Common myeloid progenitor, CD34-positive (primary cell): ENCODE measurements at regions not wholly inside any gene's neighbourhood (a gene's known extent, or its start where the extent isn't known, plus 50 kb on each side); places are given as distances from the start of the nearest gene placed in this dataset.

Experiments
- CTCF ChIA-PET: fragments of 350-600 bp; sonication (Branson Sonifier 250); formaldehyde crosslinking; loops from one replicate; lab custom pipeline; 2021; ENCODE audit warnings: antibody characterized with exemption; lab: Charles Lee
- POLR2A ChIA-PET: fragments of 350-600 bp; sonication (Branson Sonifier 250); formaldehyde crosslinking; loops from one replicate; lab custom pipeline; 2021; ENCODE audit warnings: antibody characterized with exemption; lab: Charles Lee
- DNase-seq, 3 donors: peaks; one replicate each; pipeline versions ENCODE4 v3.0.0 to v3.0.0-alpha.2; 2013
- H3K27ac ChIP-seq, 2 experiments: 1 replicate in 1 of 2; 2 replicates in 1 of 2; pipeline ENCODE4 v1.7.0; 2013; ENCODE audit warnings: inconsistent platforms in 2 of 2, low read length in 2 of 2, mild to moderate bottlenecking in 2 of 2, low read depth in 1 of 2, moderate library complexity in 1 of 2; ENCODE audit not compliant: severe bottlenecking in 2 of 2, insufficient read depth in 1 of 2, poor library complexity in 1 of 2
- H3K27me3 ChIP-seq, 5 experiments: replicated peaks in 2 of 5; 1 replicate in 3 of 5; 2 replicates in 2 of 5; pipeline versions ENCODE4 v1.6.1 to v1.7.0; 2013; ENCODE audit warnings: low read length in 4 of 5, mild to moderate bottlenecking in 2 of 5, moderate library complexity in 2 of 5, inconsistent platforms in 1 of 5; ENCODE audit not compliant: insufficient read depth in 5 of 5, control insufficient read depth in 4 of 5
- H3K36me3 ChIP-seq, 4 experiments: 1 replicate in 2 of 4; 2 replicates in 2 of 4; pipeline versions ENCODE4 v1.6.1 to v1.7.0; 2013; ENCODE audit warnings: low read length in 3 of 4, control low read depth in 1 of 4, mild to moderate bottlenecking in 1 of 4; ENCODE audit not compliant: control insufficient read depth in 4 of 4, insufficient read depth in 4 of 4
- H3K4me1 ChIP-seq, 4 experiments: 1 replicate in 3 of 4; 2 replicates in 1 of 4; pipeline versions ENCODE4 v1.6.1 to v1.7.1; 2013; ENCODE audit warnings: low read length in 3 of 4, mild to moderate bottlenecking in 3 of 4, control low read depth in 1 of 4, inconsistent platforms in 1 of 4, moderate library complexity in 1 of 4; ENCODE audit not compliant: control insufficient read depth in 4 of 4, insufficient read depth in 4 of 4; ENCODE audit errors: control extremely low read depth in 1 of 4
- H3K4me3 ChIP-seq, 7 experiments: 1 replicate in 4 of 7; 2 replicates in 3 of 7; pipeline versions ENCODE4 v1.5.1 to v1.7.0; 2013; ENCODE audit warnings: mild to moderate bottlenecking in 7 of 7, low read length in 6 of 7, moderate library complexity in 6 of 7, inconsistent platforms in 2 of 7, low read depth in 2 of 7, control low read depth in 1 of 7; ENCODE audit not compliant: insufficient read depth in 4 of 7, control insufficient read depth in 1 of 7; ENCODE audit errors: extremely low read depth in 1 of 7
- H3K9me3 ChIP-seq, 5 experiments: 1 replicate in 4 of 5; 2 replicates in 1 of 5; pipeline versions ENCODE4 v1.6.1 to v1.7.1; 2013; ENCODE audit warnings: low read length in 4 of 5, mild to moderate bottlenecking in 2 of 5, inconsistent platforms in 1 of 5, low read depth in 1 of 5, moderate library complexity in 1 of 5; ENCODE audit not compliant: control insufficient read depth in 4 of 5, insufficient read depth in 2 of 5; ENCODE audit errors: control extremely low read depth in 1 of 5
- WGBS: methylation state at CpG from one replicate; pipeline ENCODE4 v1.1.5; 2013; ENCODE audit not compliant: insufficient coverage; 5-methylcytosine and 5-hydroxymethylcytosine counted together

DNA sequence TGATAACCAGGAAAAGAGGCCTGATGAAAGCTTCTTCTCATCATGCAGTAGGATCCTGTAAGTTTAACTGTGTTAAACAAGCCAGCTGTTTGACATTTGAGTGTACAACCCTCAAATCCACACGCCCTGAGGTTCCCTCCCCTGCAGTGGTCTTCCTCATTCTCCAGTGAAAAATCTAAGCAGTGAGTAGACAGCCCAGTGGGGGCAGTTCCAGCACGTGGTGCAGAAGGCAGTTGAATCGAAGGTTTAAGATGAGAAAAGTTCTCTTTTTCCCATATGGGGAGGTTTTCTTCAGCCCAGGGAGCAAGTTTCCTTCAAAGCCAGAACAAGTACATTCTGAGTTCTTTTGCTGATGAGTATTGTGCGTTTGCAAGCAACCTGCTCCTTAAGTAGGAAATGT lies 174.5 kb downstream of the NR2F2 start:
- CTCF ChIA-PET: no interaction called here

DNA sequence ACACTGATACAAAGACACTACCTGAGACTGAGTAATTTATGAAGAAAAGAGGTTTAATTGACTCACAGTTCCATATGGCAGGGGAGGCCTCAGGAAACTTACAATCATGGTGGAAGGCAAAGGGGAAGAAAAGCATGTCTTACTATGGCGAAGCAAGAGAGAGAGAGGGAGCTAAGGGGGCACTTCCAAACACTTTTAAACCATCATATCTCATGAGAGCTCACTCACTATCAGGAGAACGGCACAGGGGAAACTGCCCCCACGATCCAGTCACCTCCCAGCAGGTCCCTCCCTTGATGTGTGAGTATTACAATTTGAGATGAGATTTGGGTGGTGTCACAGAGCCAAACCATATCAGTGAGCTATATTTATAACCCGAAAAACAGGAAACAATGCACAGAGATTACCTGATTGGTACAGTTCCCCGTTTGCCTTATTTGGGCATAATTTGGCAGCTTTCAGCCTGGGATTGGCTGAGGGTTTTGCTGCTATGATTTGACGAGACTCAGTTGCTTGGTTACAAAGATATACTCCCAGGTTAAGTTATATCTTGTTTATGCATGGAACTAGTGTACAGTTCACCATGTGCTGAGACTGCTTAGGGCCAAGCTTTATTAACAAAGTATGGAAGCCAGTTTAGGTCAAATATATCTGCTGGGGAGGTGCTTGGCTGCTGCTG lies 184.2 kb downstream of the NR2F2 start:
- ChIA-PET POLR2A (no interaction called here), CTCF (no interaction called here)
- no peak for DNase-seq
- H3K4me3 ChIP-seq: no peak overlapping the region
- H3K27me3 ChIP-seq: peaks cover 0 to 3% (median 0%) of the 10 kb centered on the region in 5 experiments
- H3K9me3 ChIP-seq: peaks cover 0 to 4% (median 0%) of the 10 kb centered on the region in 5 experiments
- H3K4me1 ChIP-seq: no peaks in the 10 kb centered on the region
- WGBS: 56% methylated on average over 2 of the region's 6 CpGs
- H3K27ac ChIP-seq: no peak overlapping the region
- H3K36me3 ChIP-seq: no peaks in the 10 kb centered on the region

More for the DNA sequence above, 174.5 kb downstream of the NR2F2 start:
- no peak for DNase-seq
- H3K9me3 ChIP-seq: peaks cover 0 to 2% (median 0%) of the 10 kb centered on the region in 5 experiments
- H3K4me1 ChIP-seq: no peaks in the 10 kb centered on the region
- H3K4me3 ChIP-seq: no peak overlapping the region
- no peak overlapping the region for H3K27ac ChIP-seq
- POLR2A ChIA-PET: no interaction called here
- 44% methylated on average over 3 of the region's 4 CpGs for WGBS
- H3K27me3 ChIP-seq: peaks cover 0 to 9% (median 1%) of the 10 kb centered on the region in 5 experiments
- H3K36me3 ChIP-seq: no peaks in the 10 kb centered on the region

GRCh38 chr15:96515371-96515770 lies 184.9 kb downstream of the NR2F2 start:
- peaks cover 0 to 2% (median 0%) of the 10 kb centered on the region in 5 experiments for H3K27me3 ChIP-seq
- no peaks in the 10 kb centered on the region for H3K36me3 ChIP-seq
- H3K4me3 ChIP-seq: no peak overlapping the region
- POLR2A ChIA-PET: no interaction called here
- CTCF ChIA-PET: no interaction called here
- DNase-seq: no peak
- H3K9me3 ChIP-seq: peaks cover 0 to 4% (median 0%) of the 10 kb centered on the region in 5 experiments
- WGBS: 83% methylated on average over 2 of the region's 3 CpGs
- no peak overlapping the region for H3K27ac ChIP-seq
- H3K4me1 ChIP-seq: no peaks in the 10 kb centered on the region

GRCh38 chr15:96521386-96521785 lies 190.9 kb downstream of the NR2F2 start:
- WGBS: no CpG with 5 or more reads among the region's 1 CpG
- POLR2A ChIA-PET: no interaction called here
- Histone ChIP-seq H3K27ac (no peak overlapping the region), H3K4me1 (no peaks in the 10 kb centered on the region), H3K9me3 (peaks cover 0 to 9% (median 0%) of the 10 kb centered on the region in 5 experiments), H3K4me3 (no peak overlapping the region), H3K27me3 (peaks cover 0 to 14% (median 0%) of the 10 kb centered on the region in 5 experiments), H3K36me3 (no peaks in the 10 kb centered on the region)
- DNase-seq: no peak
- CTCF ChIA-PET: no interaction called here

DNA sequence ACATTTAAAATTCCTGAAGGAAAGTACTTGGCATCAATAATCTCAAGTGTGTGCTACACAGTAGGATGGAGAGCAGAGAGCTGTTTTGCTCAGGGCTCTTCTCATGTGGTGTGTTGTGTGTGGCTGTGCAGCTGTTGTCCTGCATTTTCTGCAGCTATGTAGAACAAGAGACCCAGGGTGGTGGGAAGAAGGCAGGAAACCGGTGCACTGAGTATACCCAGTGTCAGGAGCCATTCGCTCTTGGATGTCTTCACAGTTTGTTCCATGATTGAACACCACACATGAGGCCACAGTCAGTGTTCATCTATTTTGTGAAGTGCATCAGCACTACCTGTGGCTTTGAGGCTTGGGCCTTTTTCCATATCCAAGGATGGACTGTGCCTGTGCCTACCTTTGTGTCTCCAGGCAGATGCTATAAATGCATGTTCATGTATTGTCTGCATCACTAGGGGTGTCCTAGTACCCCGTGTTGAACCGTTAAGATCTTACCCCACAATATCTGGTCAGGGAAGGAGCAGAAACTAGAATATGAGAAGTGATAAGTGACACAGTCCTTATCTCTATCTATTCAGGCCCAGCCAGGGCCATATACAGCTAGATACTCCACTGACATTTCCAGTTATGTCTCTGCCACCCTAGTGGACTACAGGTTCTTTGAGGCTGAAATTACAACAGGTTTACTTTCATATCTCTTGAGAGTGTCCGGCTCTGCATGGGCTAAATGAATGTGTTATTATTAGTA lies 194.3 kb downstream of the NR2F2 start:
- DNase-seq: no peak
- H3K36me3 ChIP-seq: no peaks in the 10 kb centered on the region
- H3K27me3 ChIP-seq: peaks cover 0 to 23% (median 0%) of the 10 kb centered on the region in 5 experiments
- ChIA-PET POLR2A (no interaction called here), CTCF (no interaction called here)
- H3K27ac ChIP-seq: no peak overlapping the region
- no peak overlapping the region for H3K4me3 ChIP-seq
- no peaks in the 10 kb centered on the region for H3K4me1 ChIP-seq
- WGBS: 67% methylated on average over 3 of the region's 5 CpGs
- peaks cover 0 to 5% (median 0%) of the 10 kb centered on the region in 5 experiments for H3K9me3 ChIP-seq

DNA sequence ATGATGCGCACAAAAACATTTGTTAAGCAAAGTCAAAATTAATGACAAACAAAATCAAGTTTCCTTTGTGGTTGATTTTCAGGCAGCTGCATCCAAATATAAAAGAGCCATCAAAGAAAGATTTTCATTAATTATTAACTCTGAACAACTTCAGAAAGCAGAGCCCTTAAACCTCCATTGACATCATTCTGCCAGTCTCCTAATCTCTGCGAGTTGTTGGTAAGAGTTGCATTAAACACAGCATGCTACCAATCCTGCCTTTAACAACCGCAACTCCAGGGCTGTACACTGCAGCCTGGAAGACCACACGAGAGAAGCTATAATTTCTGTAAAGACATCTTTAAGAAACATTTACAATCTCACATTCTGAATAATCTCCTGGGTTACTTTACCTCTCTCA lies 204.6 kb downstream of the NR2F2 start:
- Histone ChIP-seq H3K36me3 (no peaks in the 10 kb centered on the region), H3K9me3 (no peaks in the 10 kb centered on the region), H3K4me3 (no peak overlapping the region), H3K27ac (no peak overlapping the region), H3K4me1 (no peaks in the 10 kb centered on the region), H3K27me3 (peaks cover 0 to 17% (median 0%) of the 10 kb centered on the region in 5 experiments)
- WGBS: 93% methylated on average over 3 of the region's 4 CpGs
- ChIA-PET CTCF (no interaction called here), POLR2A (no interaction called here)
- DNase-seq: no peak

DNA sequence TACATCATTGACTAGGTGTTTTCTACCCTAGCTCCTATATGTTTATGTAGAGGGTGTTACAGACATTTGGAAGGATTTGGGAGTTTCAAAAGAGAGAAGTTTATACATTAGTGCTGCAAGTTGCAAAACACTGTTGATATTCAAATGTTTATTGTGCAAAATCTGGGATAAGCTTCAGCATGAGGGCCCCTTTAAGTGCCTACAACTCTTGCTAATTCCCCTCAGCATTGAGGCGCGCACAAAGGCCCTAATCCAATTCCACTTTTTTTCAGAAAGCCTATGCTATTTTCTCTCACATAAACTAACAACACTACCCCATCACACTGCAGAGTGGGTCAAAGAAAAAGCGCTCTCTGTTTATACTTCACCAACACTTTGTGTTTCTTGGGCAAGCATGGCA lies 208.0 kb downstream of the NR2F2 start:
- WGBS: 100% methylated on average over 2 of the region's 3 CpGs

More for the DNA sequence above, 208.0 kb downstream of the NR2F2 start:
- Histone ChIP-seq H3K27ac (no peak overlapping the region), H3K36me3 (no peaks in the 10 kb centered on the region), H3K9me3 (no peaks in the 10 kb centered on the region), H3K27me3 (peaks cover 0 to 15% (median 0%) of the 10 kb centered on the region in 5 experiments), H3K4me1 (no peaks in the 10 kb centered on the region), H3K4me3 (no peak overlapping the region)
- ChIA-PET CTCF (no interaction called here), POLR2A (no interaction called here)
- DNase-seq: no peak
